Peyer's patch (tissue), 4 donors: ENCODE measurements at regions not wholly inside any gene's neighbourhood (a gene's known extent, or its start where the extent isn't known, plus 50 kb on each side); places are given as distances from the start of the nearest gene placed in this dataset.
"Not testable (repeated sequence)": the region's sequence is repeated elsewhere in the genome, so short reads cannot be mapped to it uniquely, and the experiment has no call there.

Experiments
- DNase-seq, 3 donors: peaks; one replicate each; pipeline ENCODE4 v3.0.0-alpha.2; 2017 to 2019
- H3K27ac ChIP-seq, 4 donors: fragments of 200-600 bp; sonication (generic); one replicate each; pipeline ENCODE4 v1.5.1; 2016 to 2019
- H3K27me3 ChIP-seq, 2 donors: fragments of 200-600 bp; sonication (generic); one replicate each; pipeline ENCODE4 v1.5.1; 2019
- H3K36me3 ChIP-seq, 3 donors: fragments of 200-600 bp; sonication (generic); one replicate each; pipeline ENCODE4 v1.5.1; 2016 to 2019
- H3K4me1 ChIP-seq, 4 donors: fragments of 200-600 bp; sonication (generic); one replicate each; pipeline ENCODE4 v1.5.1; 2016 to 2019
- H3K4me3 ChIP-seq, 4 donors: fragments of 200-600 bp; sonication (generic); 1 replicate in 3 of 4; 2 replicates in 1 of 4; pipeline ENCODE4 v1.5.1; 2016 to 2019; ENCODE audit warnings: mild to moderate bottlenecking in 1 of 4
- H3K9me3 ChIP-seq, 4 donors: fragments of 200-600 bp; sonication (generic); one replicate each; pipeline ENCODE4 v1.5.1; 2016 to 2019; ENCODE audit warnings: mild to moderate bottlenecking in 1 of 4
- CTCF ChIP-seq, 6 experiments: fragments of 450-650 bp in 4 of 6; fragments of 200-600 bp in 2 of 6; sonication (generic) in 1 of 6; IDR thresholded peaks; one replicate each; pipeline ENCODE4 v1.5.1; 2017 to 2019; ENCODE audit warnings: antibody characterized with exemption in 6 of 6, mild to moderate bottlenecking in 3 of 6, moderate library complexity in 1 of 6
- POLR2A ChIP-seq, 2 donors: fragments of 450-650 bp; IDR thresholded peaks; one replicate each; pipeline ENCODE4 v1.5.1; 2017; ENCODE audit warnings: antibody characterized with exemption in 2 of 2, mild to moderate bottlenecking in 2 of 2, moderate library complexity in 2 of 2

- H3K4me3 ChIP-seq: no peak overlapping the region
- H3K4me1 ChIP-seq: peaks cover 0 to 14% (median 0%) of the 10 kb centered on the region in 4 donors
- peak; percentile 65 to 79 (median 65) for DNase-seq
- peak in 4 of 6 experiments; percentile 31 to 41 (median 34) for TF ChIP-seq CTCF (IDR thresholded peaks at IDR 0.05)
- no peak for TF ChIP-seq POLR2A (IDR thresholded peaks at IDR 0.05)
- no peaks in the 10 kb centered on the region for H3K9me3 ChIP-seq
- H3K36me3 ChIP-seq: no peaks in the 10 kb centered on the region
- no peaks in the 10 kb centered on the region for H3K27me3 ChIP-seq
- peak overlapping the region in 3 of 4 donors; percentile 14 to 67 (median 62) for H3K27ac ChIP-seq
These were observed 64.6 kb upstream of the ENPP6 start for GRCh38 chr4:184282251-184282713.

GRCh38 chr4:184281231-184282139 lies 63.8 kb upstream of the ENPP6 start:
- H3K4me1 ChIP-seq: peaks cover 0 to 14% (median 0%) of the 10 kb centered on the region in 4 donors
- H3K36me3 ChIP-seq: no peaks in the 10 kb centered on the region
- TF ChIP-seq POLR2A (IDR thresholded peaks at IDR 0.05) (no peak), CTCF (IDR thresholded peaks at IDR 0.05) (no peak)
- H3K9me3 ChIP-seq: no peaks in the 10 kb centered on the region
- no peaks in the 10 kb centered on the region for H3K27me3 ChIP-seq
- no peak overlapping the region for H3K4me3 ChIP-seq
- peak overlapping the region in 3 of 4 donors; percentile 14 to 67 (median 62) for H3K27ac ChIP-seq
- DNase-seq: no peak

- TF ChIP-seq POLR2A (IDR thresholded peaks at IDR 0.05) (no peak), CTCF (IDR thresholded peaks at IDR 0.05) (no peak)
- Histone ChIP-seq H3K9me3 (no peaks in the 10 kb centered on the region), H3K4me3 (no peak overlapping the region), H3K27me3 (no peaks in the 10 kb centered on the region), H3K27ac (peak overlapping the region in 1 of 4 donors; percentile 67), H3K4me1 (peaks cover 0 to 14% (median 0%) of the 10 kb centered on the region in 4 donors), H3K36me3 (no peaks in the 10 kb centered on the region)
- DNase-seq: no peak
These were observed 63.0 kb upstream of the ENPP6 start for GRCh38 chr4:184280591-184281071.

- TF ChIP-seq POLR2A (IDR thresholded peaks at IDR 0.05) (no peak), CTCF (IDR thresholded peaks at IDR 0.05) (no peak)
- peak overlapping the region in 1 of 4 donors; percentile 67 for H3K27ac ChIP-seq
- H3K36me3 ChIP-seq: no peaks in the 10 kb centered on the region
- no peaks in the 10 kb centered on the region for H3K27me3 ChIP-seq
- H3K9me3 ChIP-seq: no peaks in the 10 kb centered on the region
- no peak for DNase-seq
- H3K4me1 ChIP-seq: peaks cover 0 to 14% (median 0%) of the 10 kb centered on the region in 4 donors
- no peak overlapping the region for H3K4me3 ChIP-seq
These were observed 62.5 kb upstream of the ENPP6 start for GRCh38 chr4:184280137-184280536.

GRCh38 chr4:184279496-184280061 lies 61.9 kb upstream of the ENPP6 start:
- Histone ChIP-seq H3K9me3 (no peaks in the 10 kb centered on the region), H3K4me3 (no peak overlapping the region), H3K36me3 (no peaks in the 10 kb centered on the region), H3K4me1 (peaks cover 0 to 14% (median 0%) of the 10 kb centered on the region in 4 donors), H3K27me3 (no peaks in the 10 kb centered on the region), H3K27ac (no peak overlapping the region)
- no peak for DNase-seq
- no peak for TF ChIP-seq POLR2A (IDR thresholded peaks at IDR 0.05)
- no peak for TF ChIP-seq CTCF (IDR thresholded peaks at IDR 0.05)

GRCh38 chr4:184277769-184278168 lies 60.1 kb upstream of the ENPP6 start:
- H3K36me3 ChIP-seq, H3K4me3 ChIP-seq, H3K4me1 ChIP-seq, H3K9me3 ChIP-seq, H3K27me3 ChIP-seq, DNase-seq, H3K27ac ChIP-seq: not testable (repeated sequence)

GRCh38 chr4:184277010-184277409 lies 59.3 kb upstream of the ENPP6 start:
- H3K36me3 ChIP-seq, H3K4me3 ChIP-seq, H3K27me3 ChIP-seq, H3K27ac ChIP-seq, H3K4me1 ChIP-seq, H3K9me3 ChIP-seq, DNase-seq: not testable (repeated sequence)

- not testable (repeated sequence) for H3K4me3 ChIP-seq, DNase-seq, H3K36me3 ChIP-seq, H3K27me3 ChIP-seq, H3K4me1 ChIP-seq, H3K27ac ChIP-seq, H3K9me3 ChIP-seq
These were observed 58.7 kb upstream of the ENPP6 start for GRCh38 chr4:184276346-184276745.
